ENCODE measurements at regions not wholly inside any gene's neighbourhood (a gene's known extent, or its start where the extent isn't known, plus 50 kb on each side); places are given as distances from the start of the nearest gene placed in this dataset.

- TF ChIP-seq CTCF (IDR thresholded peaks at IDR 0.05; ENCODE audit: low read depth, low read length, missing control alignments): no peak
- in situ Hi-C loops (cut with HindIII; ENCODE audit: low sequenced_read_pairs): no loop called here
- no peak for DNase-seq (ENCODE audit: low read depth)
- no peak overlapping the region for H3K4me3 ChIP-seq (ENCODE audit: low read depth, low read length)
Observed at GRCh38 chr9:107540164-107540561, 50.6 kb upstream of the KLF4 start.

- no peak overlapping the region for H3K4me3 ChIP-seq (ENCODE audit: low read depth, low read length)
- in situ Hi-C loops (cut with HindIII; ENCODE audit: low sequenced_read_pairs): no loop called here
- no peak for DNase-seq (ENCODE audit: low read depth)
- TF ChIP-seq CTCF (IDR thresholded peaks at IDR 0.05; ENCODE audit: low read depth, low read length, missing control alignments): no peak
Observed at GRCh38 chr9:107539427-107540163, 50.0 kb upstream of the KLF4 start.

Measured in astrocyte of the cerebellum (primary cell).